ENCODE measurements at regions not wholly inside any gene's neighbourhood (a gene's known extent, or its start where the extent isn't known, plus 50 kb on each side); places are given as distances from the start of the nearest gene placed in this dataset.

DNA sequence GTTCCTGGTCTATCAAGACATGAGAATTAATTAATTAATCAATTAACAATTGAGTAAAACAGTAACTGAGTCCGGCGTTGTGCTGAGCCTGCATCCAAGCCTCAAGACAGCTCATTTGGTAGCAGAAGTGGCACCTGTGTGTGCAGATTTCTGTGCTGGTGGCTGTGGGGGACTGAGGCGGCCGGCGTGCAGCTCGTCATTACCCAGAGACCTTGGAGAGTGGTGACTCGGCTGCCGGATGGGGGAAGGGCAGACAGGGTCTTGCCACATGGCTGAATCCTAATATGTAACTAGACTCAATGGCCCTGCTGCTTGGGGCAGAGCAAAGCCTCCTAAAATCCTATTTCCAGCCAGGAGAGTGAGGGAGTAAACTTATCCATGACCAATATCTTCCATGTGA, 510.2 kb downstream of the TCERG1L start:
- TF ChIP-seq, protein P1, sequence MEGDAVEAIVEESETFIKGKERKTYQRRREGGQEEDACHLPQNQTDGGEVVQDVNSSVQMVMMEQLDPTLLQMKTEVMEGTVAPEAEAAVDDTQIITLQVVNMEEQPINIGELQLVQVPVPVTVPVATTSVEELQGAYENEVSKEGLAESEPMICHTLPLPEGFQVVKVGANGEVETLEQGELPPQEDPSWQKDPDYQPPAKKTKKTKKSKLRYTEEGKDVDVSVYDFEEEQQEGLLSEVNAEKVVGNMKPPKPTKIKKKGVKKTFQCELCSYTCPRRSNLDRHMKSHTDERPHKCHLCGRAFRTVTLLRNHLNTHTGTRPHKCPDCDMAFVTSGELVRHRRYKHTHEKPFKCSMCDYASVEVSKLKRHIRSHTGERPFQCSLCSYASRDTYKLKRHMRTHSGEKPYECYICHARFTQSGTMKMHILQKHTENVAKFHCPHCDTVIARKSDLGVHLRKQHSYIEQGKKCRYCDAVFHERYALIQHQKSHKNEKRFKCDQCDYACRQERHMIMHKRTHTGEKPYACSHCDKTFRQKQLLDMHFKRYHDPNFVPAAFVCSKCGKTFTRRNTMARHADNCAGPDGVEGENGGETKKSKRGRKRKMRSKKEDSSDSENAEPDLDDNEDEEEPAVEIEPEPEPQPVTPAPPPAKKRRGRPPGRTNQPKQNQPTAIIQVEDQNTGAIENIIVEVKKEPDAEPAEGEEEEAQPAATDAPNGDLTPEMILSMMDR (conservative IDR thresholded peaks at IDR 0.05; ENCODE audit: low read depth, low read length) = no peak
- no peak for DNase-seq (ENCODE audit: low read depth)
- H3K4me3 ChIP-seq (ENCODE audit: low read depth, low read length) = no peak overlapping the region

DNA sequence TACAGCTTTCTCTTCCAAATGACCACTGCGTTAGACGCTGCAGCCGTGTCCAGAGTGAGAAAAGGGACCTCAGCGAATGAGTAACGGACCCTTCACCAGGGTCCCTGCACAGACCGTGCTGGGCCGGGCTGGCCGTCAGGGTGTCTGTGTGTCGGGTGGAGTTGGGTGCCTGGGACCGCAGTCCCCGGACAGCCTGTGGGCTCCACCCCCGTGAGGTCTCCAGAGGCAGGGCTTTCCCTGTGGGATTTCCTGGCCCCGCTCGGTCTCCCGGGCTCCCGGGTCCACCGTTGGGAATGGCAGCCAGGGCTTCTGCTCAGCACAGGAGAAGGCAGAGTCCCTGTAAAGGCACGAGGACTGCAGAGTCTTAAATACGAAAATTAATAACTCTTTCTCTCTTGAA, 509.7 kb downstream of the TCERG1L start:
- DNase-seq (ENCODE audit: low read depth) = no peak
- no peak overlapping the region for H3K4me3 ChIP-seq (ENCODE audit: low read depth, low read length)
- TF ChIP-seq, protein P1 (conservative IDR thresholded peaks at IDR 0.05; ENCODE audit: low read depth, low read length) = no peak

DNA sequence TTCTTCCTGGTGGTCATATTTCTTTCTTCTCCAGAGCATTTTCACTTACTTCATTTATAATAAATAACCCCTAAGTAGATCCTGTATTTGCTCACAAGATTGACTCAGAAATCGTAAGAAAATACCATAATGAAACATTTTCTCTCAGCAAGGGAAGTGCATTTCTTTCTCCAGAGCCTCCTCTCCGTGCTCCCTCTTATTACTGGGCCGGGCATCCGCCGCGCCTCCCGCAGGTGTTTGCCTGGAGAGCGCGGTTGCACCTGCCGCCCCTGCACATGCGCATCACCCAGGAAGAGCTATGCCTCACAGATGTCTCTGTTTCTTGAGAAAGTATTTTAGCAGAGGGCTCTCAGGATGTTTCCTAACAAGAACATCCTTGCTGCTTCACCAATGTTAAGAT, 509.2 kb downstream of the TCERG1L start:
- TF ChIP-seq, protein P1 (conservative IDR thresholded peaks at IDR 0.05; ENCODE audit: low read depth, low read length) = no peak
- no peak overlapping the region for H3K4me3 ChIP-seq (ENCODE audit: low read depth, low read length)
- DNase-seq (ENCODE audit: low read depth) = no peak

DNA sequence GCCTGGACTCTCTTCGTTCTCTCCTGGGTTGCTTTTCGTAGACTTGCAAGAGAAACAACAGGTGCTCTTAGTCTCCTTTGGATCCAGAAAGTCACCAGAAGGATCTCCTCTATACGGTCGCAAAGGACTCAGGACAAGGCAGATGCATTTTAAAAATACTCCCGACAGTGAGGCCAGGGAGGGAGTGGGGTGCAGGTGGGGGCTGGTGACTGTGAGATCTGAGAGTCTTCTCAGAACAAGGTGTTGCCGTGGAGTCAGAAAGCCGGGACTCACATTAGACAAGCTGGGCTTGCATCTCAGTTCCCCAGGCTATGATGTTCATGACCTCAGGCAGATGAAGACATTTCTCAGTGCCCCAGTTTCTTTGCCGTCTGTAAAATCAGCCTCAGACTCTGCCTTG, 507.2 kb downstream of the TCERG1L start:
- no peak overlapping the region for H3K4me3 ChIP-seq (ENCODE audit: low read depth, low read length)
- TF ChIP-seq, protein P1 (conservative IDR thresholded peaks at IDR 0.05; ENCODE audit: low read depth, low read length) = no peak
- DNase-seq (ENCODE audit: low read depth) = no peak

DNA sequence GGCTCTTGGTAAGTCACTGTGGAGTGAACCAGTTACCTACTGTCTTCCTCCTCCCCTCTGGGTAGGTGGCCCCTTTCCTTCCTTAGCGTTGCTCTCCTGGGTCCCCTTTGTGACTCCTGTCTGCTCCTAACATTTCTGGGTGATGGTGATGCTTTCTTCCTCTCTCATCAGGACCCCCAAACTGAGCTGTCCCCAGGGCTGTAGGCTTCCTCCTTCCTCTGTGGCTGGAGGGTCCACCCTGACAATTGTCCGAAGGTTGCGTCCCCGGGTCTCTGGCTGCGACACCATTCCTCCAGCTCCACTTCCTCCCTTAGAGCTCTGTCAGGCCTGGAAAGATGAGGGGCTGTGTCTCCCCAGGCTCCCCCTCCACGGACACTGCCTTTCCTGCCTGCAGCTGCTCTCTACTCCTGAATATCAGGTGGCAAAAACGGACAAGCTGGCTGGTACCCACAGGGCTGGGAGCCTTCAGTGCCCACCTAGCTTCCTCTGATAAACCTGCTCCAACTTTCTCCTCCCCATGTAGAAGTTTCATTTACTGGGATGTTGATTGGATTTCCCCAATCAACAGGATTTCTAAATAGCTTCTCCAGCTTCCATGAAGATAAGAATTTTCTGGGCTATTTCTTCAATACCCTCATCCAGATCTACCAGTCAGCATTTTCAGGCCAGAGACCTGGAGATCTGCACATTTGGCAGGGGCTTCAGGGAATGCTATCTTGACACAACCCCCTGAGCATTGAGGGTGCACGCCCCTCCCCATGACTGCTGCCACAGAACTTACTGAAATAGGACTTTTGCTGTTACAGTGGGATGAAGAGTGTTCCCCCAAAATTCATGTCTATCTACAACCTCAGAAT, 506.5 kb downstream of the TCERG1L start:
- H3K4me3 ChIP-seq (ENCODE audit: low read depth, low read length) = no peak overlapping the region
- DNase-seq (ENCODE audit: low read depth) = no peak
- TF ChIP-seq, protein P1 (conservative IDR thresholded peaks at IDR 0.05; ENCODE audit: low read depth, low read length) = no peak

DNA sequence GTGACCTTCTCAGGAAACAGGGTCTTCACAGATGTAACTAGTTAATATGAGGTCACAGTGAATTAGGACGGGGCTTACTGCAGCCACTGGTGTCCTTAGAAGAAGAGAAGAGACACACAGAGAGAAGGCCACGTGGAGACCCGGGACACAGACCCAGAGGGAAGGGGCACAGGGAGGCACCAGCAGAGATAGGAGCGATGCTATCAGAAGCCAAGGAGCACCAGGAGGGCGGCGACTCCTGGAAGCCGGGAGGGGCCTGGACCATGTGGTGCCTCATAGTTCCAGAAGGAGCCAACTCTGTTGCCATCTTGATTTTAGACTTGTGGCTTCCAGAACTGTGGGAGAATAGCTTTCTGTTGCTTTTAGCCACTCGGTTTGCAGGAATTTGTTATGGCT, 505.9 kb downstream of the TCERG1L start:
- H3K4me3 ChIP-seq (ENCODE audit: low read depth, low read length) = no peak overlapping the region
- TF ChIP-seq, protein P1 (conservative IDR thresholded peaks at IDR 0.05; ENCODE audit: low read depth, low read length) = no peak
- DNase-seq (ENCODE audit: low read depth) = no peak

DNA sequence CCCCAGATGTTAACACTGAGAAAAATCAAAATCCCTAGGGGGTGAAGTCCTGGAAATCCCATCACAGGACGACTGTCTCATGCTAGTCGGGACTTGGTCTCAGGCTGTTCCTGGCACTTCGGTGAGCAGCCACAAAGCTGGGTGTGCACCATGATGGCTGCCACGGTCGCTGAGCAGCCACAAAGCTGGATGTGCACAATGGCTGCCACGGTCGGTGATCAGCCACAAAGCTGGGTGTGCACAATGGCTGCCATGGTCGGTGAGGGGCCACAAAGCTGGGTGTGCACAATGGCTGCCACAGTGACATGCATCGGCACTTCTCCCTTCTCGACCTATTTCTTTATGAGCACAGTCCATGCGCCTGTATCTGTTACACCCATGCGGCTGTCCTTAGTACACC, 505.1 kb downstream of the TCERG1L start:
- TF ChIP-seq, protein P1 (conservative IDR thresholded peaks at IDR 0.05; ENCODE audit: low read depth, low read length) = no peak
- no peak overlapping the region for H3K4me3 ChIP-seq (ENCODE audit: low read depth, low read length)
- no peak for DNase-seq (ENCODE audit: low read depth)

Data from epithelial cell of proximal tubule (primary cell).